ENCODE measurements at regions not wholly inside any gene's neighbourhood (a gene's known extent, or its start where the extent isn't known, plus 50 kb on each side); places are given as distances from the start of the nearest gene placed in this dataset.

DNA sequence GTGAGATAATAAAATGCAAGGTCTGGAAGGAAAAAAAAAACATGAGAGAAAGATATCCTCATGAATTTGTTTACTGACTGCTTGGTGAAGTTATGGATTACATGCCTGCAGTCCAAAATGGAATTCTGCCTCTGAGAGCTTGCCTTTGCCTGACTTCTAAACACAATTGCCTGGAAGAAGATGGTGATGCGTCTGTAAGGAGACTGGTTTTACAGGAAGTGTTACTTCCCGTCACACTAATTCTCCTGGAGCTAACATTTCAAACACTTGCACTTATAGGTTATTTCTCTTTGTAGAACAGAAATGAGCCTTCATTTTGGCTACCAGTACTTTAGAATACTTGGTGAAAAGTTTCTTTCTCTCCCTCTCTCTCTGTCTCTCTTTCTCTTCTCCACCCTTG lies 884.3 kb downstream of the TSN start:
- no peaks in the 10 kb centered on the region for H3K4me1 ChIP-seq (ENCODE audit: control insufficient read depth in 1 of 2, low read depth in 2 of 2)
- DNase-seq (ENCODE audit: low spot score) (no peak), ATAC-seq (ENCODE audit: insufficient number of reproducible peaks, low FRiP score, low read depth) (no peak)
- H3K9me3 ChIP-seq, result no peaks in the 10 kb centered on the region
- no peak overlapping the region for H3K4me3 ChIP-seq
- no peaks in the 10 kb centered on the region for H3K36me3 ChIP-seq
- no peak overlapping the region for H3K27ac ChIP-seq
- no peaks in the 10 kb centered on the region for H3K27me3 ChIP-seq (replicated peaks; ENCODE audit: insufficient read depth)
- no peak for TF ChIP-seq CTCF (IDR thresholded peaks at IDR 0.05)

GRCh38 chr2:122643725-122644329 lies 888.4 kb downstream of the TSN start:
- DNase-seq (ENCODE audit: low spot score) (no peak), ATAC-seq (ENCODE audit: insufficient number of reproducible peaks, low FRiP score, low read depth) (no peak)
- H3K36me3 ChIP-seq, result no peaks in the 10 kb centered on the region
- no peak overlapping the region for H3K4me3 ChIP-seq
- TF ChIP-seq CTCF (IDR thresholded peaks at IDR 0.05), result no peak
- no peak overlapping the region for H3K27ac ChIP-seq
- H3K9me3 ChIP-seq, result no peaks in the 10 kb centered on the region
- H3K27me3 ChIP-seq (replicated peaks; ENCODE audit: insufficient read depth), result no peaks in the 10 kb centered on the region
- no peaks in the 10 kb centered on the region for H3K4me1 ChIP-seq (ENCODE audit: control insufficient read depth in 1 of 2, low read depth in 2 of 2)

GRCh38 chr2:122651236-122651635 lies 895.8 kb downstream of the TSN start:
- ATAC-seq (ENCODE audit: insufficient number of reproducible peaks, low FRiP score, low read depth), result no peak
- no peak for TF ChIP-seq CTCF (IDR thresholded peaks at IDR 0.05)
- Histone ChIP-seq H3K36me3 (no peaks in the 10 kb centered on the region), H3K4me3 (no peak overlapping the region), H3K9me3 (no peaks in the 10 kb centered on the region), H3K4me1 (ENCODE audit: control insufficient read depth in 1 of 2, low read depth in 2 of 2) (no peaks in the 10 kb centered on the region), H3K27ac (no peak overlapping the region), H3K27me3 (replicated peaks; ENCODE audit: insufficient read depth) (no peaks in the 10 kb centered on the region)
- DNase-seq (ENCODE audit: low spot score), result no peak

GRCh38 chr2:122651780-122652179 lies 896.3 kb downstream of the TSN start:
- no peak overlapping the region for H3K27ac ChIP-seq
- TF ChIP-seq CTCF (IDR thresholded peaks at IDR 0.05), result no peak
- no peaks in the 10 kb centered on the region for H3K9me3 ChIP-seq
- DNase-seq (ENCODE audit: low spot score) (no peak), ATAC-seq (ENCODE audit: insufficient number of reproducible peaks, low FRiP score, low read depth) (no peak)
- H3K4me3 ChIP-seq, result no peak overlapping the region
- no peaks in the 10 kb centered on the region for H3K4me1 ChIP-seq (ENCODE audit: control insufficient read depth in 1 of 2, low read depth in 2 of 2)
- H3K36me3 ChIP-seq, result no peaks in the 10 kb centered on the region
- H3K27me3 ChIP-seq (replicated peaks; ENCODE audit: insufficient read depth), result no peaks in the 10 kb centered on the region

DNA sequence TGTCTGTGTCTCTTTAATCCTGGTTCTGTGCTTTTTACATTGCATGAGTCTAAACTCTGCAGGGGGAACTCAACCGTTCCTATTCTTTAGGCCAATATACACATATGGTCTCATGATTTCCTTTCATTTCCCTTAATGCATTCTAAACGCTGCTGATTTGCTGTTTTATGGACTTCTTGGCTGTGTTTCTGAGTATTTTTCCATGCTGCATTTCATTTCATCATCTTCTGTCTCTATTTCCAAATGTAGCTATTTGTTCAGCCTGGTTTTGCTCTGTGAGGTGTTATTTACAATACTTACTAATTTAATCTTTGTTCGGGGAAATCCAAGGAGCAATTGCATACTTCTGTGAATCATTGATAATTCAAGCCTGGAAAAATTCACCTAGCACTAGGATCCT lies 897.2 kb downstream of the TSN start:
- H3K27me3 ChIP-seq (replicated peaks; ENCODE audit: insufficient read depth), result no peaks in the 10 kb centered on the region
- ATAC-seq (ENCODE audit: insufficient number of reproducible peaks, low FRiP score, low read depth) (no peak), DNase-seq (ENCODE audit: low spot score) (no peak)
- H3K4me1 ChIP-seq (ENCODE audit: control insufficient read depth in 1 of 2, low read depth in 2 of 2), result no peaks in the 10 kb centered on the region
- H3K36me3 ChIP-seq, result no peaks in the 10 kb centered on the region
- TF ChIP-seq CTCF (IDR thresholded peaks at IDR 0.05), result no peak
- no peak overlapping the region for H3K27ac ChIP-seq
- no peak overlapping the region for H3K4me3 ChIP-seq
- H3K9me3 ChIP-seq, result no peaks in the 10 kb centered on the region
